Fibroblast of lung (primary cell): ENCODE measurements at regions not wholly inside any gene's neighbourhood (a gene's known extent, or its start where the extent isn't known, plus 50 kb on each side); places are given as distances from the start of the nearest gene placed in this dataset.

Experiments used
- CTCF ChIP-seq, 2 donors: IDR thresholded peaks in 1 of 2; conservative IDR thresholded peaks in 1 of 2; 1 replicate in 1 of 2; 2 replicates in 1 of 2; pipeline ENCODE4 v1.5.1; 2011 to 2012; ENCODE audit warnings: low read length in 2 of 2, control low read depth in 1 of 2, inconsistent platforms in 1 of 2, low read depth in 1 of 2, mild to moderate bottlenecking in 1 of 2
- EZH2 ChIP-seq: IDR thresholded peaks from 2 replicates; pipeline ENCODE4 v1.5.1; 2012; ENCODE audit warnings: low read length, control low read depth, mild to moderate bottlenecking; ENCODE audit errors: missing control alignments

- TF ChIP-seq EZH2: no peak
- no peak for TF ChIP-seq CTCF (conservative IDR thresholded peaks at IDR 0.05 in 1 of 2, IDR thresholded peaks at IDR 0.05 in 1 of 2; ENCODE audit: low read depth in 1 of 2, low read length in 2 of 2)
These were observed 463.7 kb downstream of the TNS1 start for GRCh38 chr2:217539126-217539525.
